ENCODE measurements at regions not wholly inside any gene's neighbourhood (a gene's known extent, or its start where the extent isn't known, plus 50 kb on each side); places are given as distances from the start of the nearest gene placed in this dataset.

DNA sequence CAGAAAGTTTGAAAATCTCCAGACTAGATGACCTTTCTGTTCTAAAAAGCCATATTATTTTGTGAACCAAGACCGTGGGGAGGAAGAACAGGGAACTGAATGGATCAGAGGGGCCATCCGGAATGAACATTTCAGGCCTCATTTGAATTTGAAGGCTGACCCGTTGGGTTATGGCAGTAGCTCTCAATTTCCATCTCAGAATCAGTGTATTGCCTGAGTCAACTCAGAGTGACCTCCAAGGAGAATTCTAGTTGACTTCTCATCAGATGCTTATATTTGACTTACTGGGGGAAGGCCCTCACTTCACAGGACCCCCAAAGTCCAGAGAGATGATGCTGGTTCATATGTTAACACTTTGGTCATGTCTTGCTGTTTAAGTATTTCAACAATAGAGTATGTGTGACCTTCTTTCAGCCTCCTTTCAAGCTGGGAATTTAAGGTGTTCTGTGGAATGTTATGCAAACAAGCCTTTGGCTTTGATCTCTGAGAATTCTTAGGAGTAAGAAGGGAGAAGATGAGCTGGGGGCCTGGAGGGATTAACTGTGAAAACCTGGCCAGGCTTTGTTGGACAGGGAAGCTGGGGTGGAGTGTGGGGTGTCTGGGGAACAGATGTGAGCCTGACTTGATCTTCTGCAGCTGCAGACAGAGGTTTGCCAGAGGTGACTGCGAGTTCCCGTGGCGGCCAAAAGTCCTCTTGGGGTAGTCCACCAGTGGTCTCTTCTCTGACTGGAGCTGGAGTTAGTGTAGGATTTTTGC lies 111.2 kb upstream of the RGMA start:
- Histone ChIP-seq H3K4me3 (ENCODE audit: control insufficient read depth in 1 of 2, extremely low read depth in 1 of 2, low read length in 1 of 2) (no peak overlapping the region), H3K9me3 (peaks cover 4% of the 10 kb centered on the region), H3K27ac (ENCODE audit: low read length) (no peak overlapping the region), H3K27me3 (replicated peaks in 1 of 2; ENCODE audit: control insufficient read depth in 2 of 2, extremely low read depth in 1 of 2, insufficient read depth in 2 of 2, low read length in 1 of 2) (peaks cover 0 to 6% of the 10 kb centered on the region in 2 experiments), H3K4me1 (ENCODE audit: control insufficient read depth in 1 of 2, extremely low read depth in 1 of 2, insufficient read depth in 2 of 2, low read length in 2 of 2) (no peaks in the 10 kb centered on the region), H3K36me3 (ENCODE audit: control insufficient read depth in 2 of 2, extremely low read depth in 1 of 2, insufficient read depth in 1 of 2, low read length in 1 of 2) (no peaks in the 10 kb centered on the region)
- H3K27ac Mint-ChIP-seq: no peak overlapping the region
- no peaks in the 10 kb centered on the region for H3K4me1 Mint-ChIP-seq
- ATAC-seq (replicated peaks in 1 of 4) (no peak), DNase-seq (no peak)
- ChIA-PET POLR2A (no interaction called here), CTCF (no interaction called here)
- peaks cover 11 to 13% (median 11%) of the 10 kb centered on the region in 3 donors for H3K9me3 Mint-ChIP-seq
- H3K27me3 Mint-ChIP-seq: peaks cover 27 to 40% of the 10 kb centered on the region in 2 donors
- 77% methylated on average over 6 of the region's 6 CpGs for WGBS (ENCODE audit: insufficient coverage)
- H3K4me3 Mint-ChIP-seq: no peak overlapping the region
- no peaks in the 10 kb centered on the region for H3K36me3 Mint-ChIP-seq

DNA sequence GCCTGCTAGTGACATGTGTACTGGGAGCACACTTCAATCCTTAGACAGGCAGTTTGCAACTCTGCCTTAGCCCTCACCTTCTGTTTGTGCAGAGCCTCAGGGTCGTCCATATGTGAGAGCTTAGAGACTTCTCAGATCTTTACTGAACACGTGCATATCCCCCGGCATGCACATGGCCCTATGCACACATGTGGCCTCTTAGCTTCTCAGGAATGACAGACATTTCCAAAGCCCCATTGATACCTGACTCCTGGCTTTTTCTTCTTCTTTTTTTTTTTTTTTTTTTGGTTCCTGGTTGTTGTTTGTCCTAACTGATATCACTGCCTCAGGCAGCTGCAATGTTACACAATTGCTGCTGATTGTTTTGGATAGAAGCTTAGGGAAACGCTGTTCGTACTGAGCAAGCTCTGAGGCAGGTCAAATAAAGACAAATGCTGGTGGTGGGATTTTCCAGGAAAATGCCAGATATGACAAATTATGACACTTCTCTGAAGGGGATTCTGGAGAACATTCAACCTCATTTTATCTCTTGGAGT lies 107.2 kb upstream of the RGMA start:
- no peak overlapping the region for H3K4me3 ChIP-seq (ENCODE audit: control insufficient read depth in 1 of 2, extremely low read depth in 1 of 2, low read length in 1 of 2)
- CTCF ChIA-PET: no interaction called here
- Mint-ChIP-seq H3K27ac (no peak overlapping the region), H3K4me3 (no peak overlapping the region), H3K36me3 (no peaks in the 10 kb centered on the region), H3K9me3 (peaks cover 11 to 13% (median 11%) of the 10 kb centered on the region in 3 donors), H3K4me1 (no peaks in the 10 kb centered on the region), H3K27me3 (peaks cover 26 to 35% of the 10 kb centered on the region in 2 donors)
- peaks cover 4% of the 10 kb centered on the region for H3K9me3 ChIP-seq
- peaks cover 0 to 2% of the 10 kb centered on the region in 2 experiments for H3K27me3 ChIP-seq (replicated peaks in 1 of 2; ENCODE audit: control insufficient read depth in 2 of 2, extremely low read depth in 1 of 2, insufficient read depth in 2 of 2, low read length in 1 of 2)
- POLR2A ChIA-PET: no interaction called here
- no peak for DNase-seq
- no peak overlapping the region for H3K27ac ChIP-seq (ENCODE audit: low read length)
- WGBS (ENCODE audit: insufficient coverage): 75% methylated on average over 4 of the region's 5 CpGs
- ATAC-seq (replicated peaks in 1 of 4): no peak
- no peaks in the 10 kb centered on the region for H3K36me3 ChIP-seq (ENCODE audit: control insufficient read depth in 2 of 2, extremely low read depth in 1 of 2, insufficient read depth in 1 of 2, low read length in 1 of 2)
- no peaks in the 10 kb centered on the region for H3K4me1 ChIP-seq (ENCODE audit: control insufficient read depth in 1 of 2, extremely low read depth in 1 of 2, insufficient read depth in 2 of 2, low read length in 2 of 2)

DNA sequence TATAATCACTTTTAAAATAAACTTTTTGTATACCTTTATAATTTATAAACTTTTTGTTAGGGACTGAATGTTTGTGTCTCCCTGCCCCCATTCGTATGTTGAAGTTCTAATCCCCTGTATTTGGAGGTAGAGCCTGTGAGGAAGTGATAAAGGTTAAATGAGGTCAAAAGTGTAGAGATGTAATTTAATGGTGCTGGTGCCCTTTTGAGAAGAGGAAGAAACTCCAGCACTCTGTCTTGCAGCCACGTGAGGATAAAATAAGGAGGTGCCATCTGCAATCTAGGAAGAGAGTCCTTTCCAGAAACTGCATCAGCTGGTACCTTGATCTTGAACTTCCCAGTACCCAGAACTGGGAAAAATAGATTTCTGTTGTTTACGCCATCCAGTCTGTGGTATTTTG lies 106.1 kb upstream of the RGMA start:
- Mint-ChIP-seq H3K4me3 (no peak overlapping the region), H3K4me1 (no peaks in the 10 kb centered on the region), H3K27ac (no peak overlapping the region), H3K9me3 (peaks cover 11 to 13% (median 11%) of the 10 kb centered on the region in 3 donors), H3K36me3 (no peaks in the 10 kb centered on the region), H3K27me3 (peaks cover 22 to 26% of the 10 kb centered on the region in 2 donors)
- ChIA-PET CTCF (no interaction called here), POLR2A (no interaction called here)
- DNase-seq (no peak), ATAC-seq (replicated peaks in 1 of 4) (no peak)
- Histone ChIP-seq H3K4me3 (ENCODE audit: control insufficient read depth in 1 of 2, extremely low read depth in 1 of 2, low read length in 1 of 2) (no peak overlapping the region), H3K27ac (ENCODE audit: low read length) (no peak overlapping the region), H3K27me3 (replicated peaks in 1 of 2; ENCODE audit: control insufficient read depth in 2 of 2, extremely low read depth in 1 of 2, insufficient read depth in 2 of 2, low read length in 1 of 2) (no peaks in the 10 kb centered on the region), H3K9me3 (peaks cover 4% of the 10 kb centered on the region), H3K36me3 (ENCODE audit: control insufficient read depth in 2 of 2, extremely low read depth in 1 of 2, insufficient read depth in 1 of 2, low read length in 1 of 2) (no peaks in the 10 kb centered on the region), H3K4me1 (ENCODE audit: control insufficient read depth in 1 of 2, extremely low read depth in 1 of 2, insufficient read depth in 2 of 2, low read length in 2 of 2) (no peaks in the 10 kb centered on the region)
- no CpG with 5 or more reads among the region's 3 CpGs for WGBS (ENCODE audit: insufficient coverage)

DNA sequence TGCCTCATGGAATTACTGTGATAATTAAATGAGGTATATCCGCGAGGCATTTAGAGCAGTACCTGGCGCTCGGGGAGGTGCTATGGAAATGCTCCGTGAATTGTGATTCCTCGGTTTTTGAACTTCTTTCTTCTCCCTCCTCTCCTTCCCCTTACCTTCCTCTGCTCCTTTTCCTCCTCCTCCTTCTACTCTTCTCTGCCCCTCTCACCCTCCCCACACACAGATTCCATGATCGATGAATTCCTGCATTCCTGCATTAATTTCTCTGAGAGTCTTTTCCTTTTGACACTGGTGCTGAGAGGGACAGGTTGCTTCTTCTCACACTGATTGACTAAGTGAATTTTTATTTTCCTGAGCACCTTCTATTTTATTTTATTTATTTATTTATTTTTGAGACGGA lies 101.2 kb upstream of the RGMA start:
- H3K4me3 Mint-ChIP-seq: no peak overlapping the region
- H3K36me3 Mint-ChIP-seq: no peaks in the 10 kb centered on the region
- peaks cover 0 to 4% of the 10 kb centered on the region in 2 experiments for H3K27me3 ChIP-seq (replicated peaks in 1 of 2; ENCODE audit: control insufficient read depth in 2 of 2, extremely low read depth in 1 of 2, insufficient read depth in 2 of 2, low read length in 1 of 2)
- no peaks in the 10 kb centered on the region for H3K4me1 ChIP-seq (ENCODE audit: control insufficient read depth in 1 of 2, extremely low read depth in 1 of 2, insufficient read depth in 2 of 2, low read length in 2 of 2)
- ATAC-seq (replicated peaks in 1 of 4) (no peak), DNase-seq (no peak)
- CTCF ChIA-PET: no interaction called here
- no peaks in the 10 kb centered on the region for H3K9me3 ChIP-seq
- POLR2A ChIA-PET: no interaction called here
- H3K27me3 Mint-ChIP-seq: peaks cover 4 to 9% of the 10 kb centered on the region in 2 donors
- H3K4me3 ChIP-seq (ENCODE audit: control insufficient read depth in 1 of 2, extremely low read depth in 1 of 2, low read length in 1 of 2): no peak overlapping the region
- no peak overlapping the region for H3K27ac ChIP-seq (ENCODE audit: low read length)
- no peaks in the 10 kb centered on the region for H3K9me3 Mint-ChIP-seq
- no peaks in the 10 kb centered on the region for H3K4me1 Mint-ChIP-seq
- H3K27ac Mint-ChIP-seq: no peak overlapping the region
- 83% methylated on average over 1 of the region's 8 CpGs for WGBS (ENCODE audit: insufficient coverage)
- H3K36me3 ChIP-seq (ENCODE audit: control insufficient read depth in 2 of 2, extremely low read depth in 1 of 2, insufficient read depth in 1 of 2, low read length in 1 of 2): no peaks in the 10 kb centered on the region

DNA sequence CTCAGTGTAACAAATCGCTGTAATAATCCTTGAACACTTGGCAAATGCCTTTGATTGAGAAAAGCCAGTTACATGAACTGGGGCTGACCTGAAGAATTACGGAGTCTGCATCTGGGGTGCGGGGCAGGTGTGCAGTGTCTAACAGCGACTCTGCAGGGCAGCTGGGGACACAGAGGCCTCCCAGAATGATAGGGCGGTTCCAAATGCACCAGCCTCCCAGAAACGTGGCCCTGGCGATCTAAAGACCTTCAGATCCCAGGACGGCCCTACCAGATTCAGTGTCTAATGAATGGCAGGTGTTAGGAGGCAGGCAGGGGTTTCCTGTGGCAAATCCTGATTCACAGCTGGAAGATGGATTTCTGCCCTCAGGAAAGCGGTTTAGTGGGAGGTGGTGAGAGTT lies 100.5 kb upstream of the RGMA start:
- Histone ChIP-seq H3K4me1 (ENCODE audit: control insufficient read depth in 1 of 2, extremely low read depth in 1 of 2, insufficient read depth in 2 of 2, low read length in 2 of 2) (no peaks in the 10 kb centered on the region), H3K4me3 (ENCODE audit: control insufficient read depth in 1 of 2, extremely low read depth in 1 of 2, low read length in 1 of 2) (no peak overlapping the region), H3K9me3 (no peaks in the 10 kb centered on the region), H3K27me3 (replicated peaks in 1 of 2; ENCODE audit: control insufficient read depth in 2 of 2, extremely low read depth in 1 of 2, insufficient read depth in 2 of 2, low read length in 1 of 2) (peaks cover 0 to 4% of the 10 kb centered on the region in 2 experiments), H3K27ac (ENCODE audit: low read length) (no peak overlapping the region), H3K36me3 (ENCODE audit: control insufficient read depth in 2 of 2, extremely low read depth in 1 of 2, insufficient read depth in 1 of 2, low read length in 1 of 2) (no peaks in the 10 kb centered on the region)
- peaks cover under 1 to 9% of the 10 kb centered on the region in 2 donors for H3K27me3 Mint-ChIP-seq
- no peaks in the 10 kb centered on the region for H3K36me3 Mint-ChIP-seq
- ChIA-PET CTCF (no interaction called here), POLR2A (no interaction called here)
- H3K4me1 Mint-ChIP-seq: no peaks in the 10 kb centered on the region
- no peak for DNase-seq
- WGBS (ENCODE audit: insufficient coverage): 33% methylated on average over 7 of the region's 9 CpGs
- no peak for ATAC-seq (replicated peaks in 1 of 4)
- no peak overlapping the region for H3K27ac Mint-ChIP-seq
- H3K4me3 Mint-ChIP-seq: no peak overlapping the region
- H3K9me3 Mint-ChIP-seq: no peaks in the 10 kb centered on the region

DNA sequence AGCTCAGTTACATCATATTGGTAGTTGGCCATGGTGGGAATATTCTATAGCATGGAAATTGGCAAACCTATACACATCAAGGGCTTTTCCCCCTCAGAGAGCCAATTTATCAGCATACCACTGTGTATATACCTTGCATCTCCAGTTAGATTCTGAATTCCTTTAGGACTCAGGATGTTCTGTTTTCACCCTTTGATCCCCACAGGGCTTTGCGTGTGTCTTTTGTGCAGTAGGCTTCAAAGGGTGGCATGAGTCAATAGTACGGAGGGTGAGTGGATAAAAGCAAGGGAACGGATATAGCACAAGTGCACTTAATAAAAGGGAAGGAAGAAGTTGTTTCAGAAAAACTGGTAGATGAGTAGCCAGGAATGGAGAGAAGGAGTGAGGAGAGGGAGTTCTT lies 99.2 kb upstream of the RGMA start:
- Mint-ChIP-seq H3K36me3 (no peaks in the 10 kb centered on the region), H3K9me3 (no peaks in the 10 kb centered on the region), H3K4me3 (no peak overlapping the region), H3K27me3 (peaks cover 0 to 9% of the 10 kb centered on the region in 2 donors), H3K27ac (no peak overlapping the region), H3K4me1 (no peaks in the 10 kb centered on the region)
- H3K27me3 ChIP-seq (replicated peaks in 1 of 2; ENCODE audit: control insufficient read depth in 2 of 2, extremely low read depth in 1 of 2, insufficient read depth in 2 of 2, low read length in 1 of 2): peaks cover 0 to 8% of the 10 kb centered on the region in 2 experiments
- ChIA-PET CTCF (no interaction called here), POLR2A (no interaction called here)
- H3K4me1 ChIP-seq (ENCODE audit: control insufficient read depth in 1 of 2, extremely low read depth in 1 of 2, insufficient read depth in 2 of 2, low read length in 2 of 2): no peaks in the 10 kb centered on the region
- H3K9me3 ChIP-seq: no peaks in the 10 kb centered on the region
- no peaks in the 10 kb centered on the region for H3K36me3 ChIP-seq (ENCODE audit: control insufficient read depth in 2 of 2, extremely low read depth in 1 of 2, insufficient read depth in 1 of 2, low read length in 1 of 2)
- DNase-seq: no peak
- H3K4me3 ChIP-seq (ENCODE audit: control insufficient read depth in 1 of 2, extremely low read depth in 1 of 2, low read length in 1 of 2): no peak overlapping the region
- H3K27ac ChIP-seq (ENCODE audit: low read length): no peak overlapping the region
- no peak for ATAC-seq (replicated peaks in 1 of 4)
- WGBS (ENCODE audit: insufficient coverage): 94% methylated on average over 3 of the region's 3 CpGs

Measured in T-cell (primary cell).